H1 (cell line): ENCODE measurements at regions not wholly inside any gene's neighbourhood (a gene's known extent, or its start where the extent isn't known, plus 50 kb on each side); places are given as distances from the start of the nearest gene placed in this dataset.

Experiments used
- ASH2L ChIP-seq: fragments of 200-600, 300-600 bp; sonication (generic); IDR thresholded peaks from one replicate; pipeline ENCODE4 v1.7.1; 2017; ENCODE audit warnings: low read length
- BACH1 ChIP-seq: IDR thresholded peaks from 2 replicates; pipeline ENCODE4 v1.6.1; 2012; ENCODE audit warnings: low read length, improper control_type of control experiment
- CEBPB ChIP-seq: IDR thresholded peaks from 2 replicates; pipeline ENCODE4 v1.6.1; 2012; ENCODE audit warnings: low read depth, low read length
- CHD7 ChIP-seq: fragments of 300-600 bp; sonication (generic); IDR thresholded peaks from 2 replicates; pipeline ENCODE4 v1.7.1; 2012; ENCODE audit warnings: low read length, moderate library complexity, mild to moderate bottlenecking, inconsistent platforms; ENCODE audit not compliant: insufficient replicate concordance
- CTCF ChIP-seq, 3 experiments: IDR thresholded peaks; 1 replicate in 2 of 3; 2 replicates in 1 of 3; pipeline versions ENCODE4 v1.5.1 to v1.6.1; 2011; ENCODE audit warnings: low read length in 3 of 3, mild to moderate bottlenecking in 3 of 3, inconsistent platforms in 2 of 3, low read depth in 1 of 3, moderate library complexity in 1 of 3; ENCODE audit not compliant: insufficient read depth in 1 of 3; ENCODE audit errors: control extremely low read depth in 1 of 3
- GABPA ChIP-seq: IDR thresholded peaks from 2 replicates; pipeline ENCODE4 v1.6.1; 2011; ENCODE audit warnings: mild to moderate bottlenecking, low read length, moderate library complexity, borderline replicate concordance; ENCODE audit not compliant: insufficient read depth
- GTF2F1 ChIP-seq: IDR thresholded peaks from 2 replicates; pipeline ENCODE4 v1.6.1; 2012; ENCODE audit warnings: low read depth, low read length, improper control_type of control experiment, borderline replicate concordance
- JUN ChIP-seq: IDR thresholded peaks from 2 replicates; pipeline ENCODE4 v1.6.1; 2011; ENCODE audit warnings: low read depth, mild to moderate bottlenecking, improper control_type of control experiment, low read length
- JUND ChIP-seq: IDR thresholded peaks from 2 replicates; pipeline ENCODE4 v1.6.1; 2011; ENCODE audit warnings: mild to moderate bottlenecking, improper control_type of control experiment, low read length
- KDM1A ChIP-seq: fragments of 200-600, 300-600 bp; sonication (generic); IDR thresholded peaks from 2 replicates; pipeline ENCODE4 v1.7.1; 2016; ENCODE audit warnings: mild to moderate bottlenecking, low read length, borderline replicate concordance
- POLR2AphosphoS5 ChIP-seq: IDR thresholded peaks from 2 replicates; pipeline ENCODE4 v1.6.1; 2011; ENCODE audit warnings: low read depth, low read length
- RFX5 ChIP-seq: IDR thresholded peaks from 2 replicates; pipeline ENCODE4 v1.6.1; 2011; ENCODE audit warnings: low read depth, low read length, improper control_type of control experiment, borderline replicate concordance
- SIN3A ChIP-seq, 2 experiments: IDR thresholded peaks in 1 of 2; conservative IDR thresholded peaks in 1 of 2; 2 replicates each; pipeline ENCODE4 v1.6.1; 2011 to 2012; ENCODE audit warnings: low read length in 2 of 2, improper control_type of control experiment in 1 of 2, low read depth in 1 of 2, mild to moderate bottlenecking in 1 of 2
- TBP ChIP-seq: IDR thresholded peaks from 2 replicates; pipeline ENCODE4 v1.6.1; 2011; ENCODE audit warnings: low read depth, low read length, improper control_type of control experiment

GRCh38 chr18:3383381-3383915, 66.5 kb upstream of the TGIF1 start:
- TF ChIP-seq JUND (no peak), CHD7 (no peak), SIN3A (conservative IDR thresholded peaks at IDR 0.05 in 1 of 2, IDR thresholded peaks at IDR 0.05 in 1 of 2; ENCODE audit: low read depth in 1 of 2, low read length in 2 of 2) (no peak), GABPA (no peak), RFX5 (no peak), CTCF (IDR thresholded peaks at IDR 0.05; ENCODE audit: control extremely low read depth in 1 of 3, insufficient read depth in 1 of 3, low read depth in 1 of 3, low read length in 3 of 3) (no peak), KDM1A (no peak), BACH1 (no peak), GTF2F1 (no peak), POLR2AphosphoS5 (no peak), JUN (no peak), ASH2L (no peak), CEBPB (no peak), TBP (no peak)
